Liver (tissue), 8 donors: ENCODE measurements at regions not wholly inside any gene's neighbourhood (a gene's known extent, or its start where the extent isn't known, plus 50 kb on each side); places are given as distances from the start of the nearest gene placed in this dataset.

Experiments used
- DNase-seq: peaks from one replicate; pipeline ENCODE4 v3.0.0-alpha.2; 2017; ENCODE audit warnings: low spot score
- H3K27ac ChIP-seq, 2 donors: one replicate each; pipeline ENCODE4 v1.7.0; 2013; ENCODE audit warnings: inconsistent platforms in 2 of 2, low read length in 2 of 2, control low read depth in 1 of 2, low read depth in 1 of 2, mild to moderate bottlenecking in 1 of 2
- H3K27me3 ChIP-seq, 4 donors: one replicate each; pipeline versions ENCODE4 v1.6.1 to v1.7.0; 2013; ENCODE audit warnings: low read length in 3 of 4, inconsistent platforms in 1 of 4, mild to moderate bottlenecking in 1 of 4, moderate library complexity in 1 of 4; ENCODE audit not compliant: control insufficient read depth in 4 of 4, insufficient read depth in 4 of 4
- H3K36me3 ChIP-seq, 4 donors: one replicate each; pipeline versions ENCODE4 v1.6.1 to v1.7.0; 2013; ENCODE audit warnings: low read length in 3 of 4, mild to moderate bottlenecking in 3 of 4, low read depth in 1 of 4, moderate library complexity in 1 of 4; ENCODE audit not compliant: control insufficient read depth in 4 of 4, insufficient read depth in 3 of 4
- H3K4me1 ChIP-seq, 4 donors: one replicate each; pipeline versions ENCODE4 v1.6.1 to v1.7.0; 2013; ENCODE audit warnings: low read length in 3 of 4, mild to moderate bottlenecking in 3 of 4, moderate library complexity in 1 of 4; ENCODE audit not compliant: control insufficient read depth in 4 of 4, insufficient read depth in 4 of 4
- H3K4me3 ChIP-seq, 3 donors: one replicate each; pipeline versions ENCODE4 v1.6.1 to v1.7.0; 2013; ENCODE audit warnings: low read length in 3 of 3, control low read depth in 1 of 3, low read depth in 1 of 3, mild to moderate bottlenecking in 1 of 3
- H3K9ac ChIP-seq, 2 donors: one replicate each; pipeline ENCODE4 v1.7.0; 2013; ENCODE audit warnings: low read length in 2 of 2, mild to moderate bottlenecking in 2 of 2, moderate library complexity in 2 of 2, control low read depth in 1 of 2, low read depth in 1 of 2
- H3K9me3 ChIP-seq, 4 donors: one replicate each; pipeline versions ENCODE4 v1.6.1 to v1.7.0; 2013; ENCODE audit warnings: low read length in 3 of 4; ENCODE audit not compliant: control insufficient read depth in 4 of 4
- EGR1 ChIP-seq, 2 donors: IDR thresholded peaks; 2 replicates each; pipeline ENCODE4 v1.6.1; 2016 to 2018; ENCODE audit warnings: antibody characterized with exemption in 2 of 2, low read depth in 2 of 2
- FOXA1 ChIP-seq: IDR thresholded peaks from 2 replicates; pipeline ENCODE4 v1.6.1; 2016; ENCODE audit warnings: antibody characterized with exemption
- FOXA2 ChIP-seq: IDR thresholded peaks from 2 replicates; pipeline ENCODE4 v1.6.1; 2016; ENCODE audit warnings: antibody characterized with exemption
- GABPA ChIP-seq, 2 donors: IDR thresholded peaks in 1 of 2; conservative IDR thresholded peaks in 1 of 2; 2 replicates each; pipeline ENCODE4 v1.6.1; 2016; ENCODE audit warnings: antibody characterized with exemption in 2 of 2, mild to moderate bottlenecking in 1 of 2, moderate library complexity in 1 of 2
- HNF4A ChIP-seq, 2 donors: conservative IDR thresholded peaks; 2 replicates each; pipeline ENCODE4 v1.6.1; 2016; ENCODE audit warnings: antibody characterized with exemption in 2 of 2, mild to moderate bottlenecking in 2 of 2
- HNF4G ChIP-seq: IDR thresholded peaks from 2 replicates; pipeline ENCODE4 v1.6.1; 2016; ENCODE audit warnings: antibody characterized with exemption
- JUND ChIP-seq, 2 donors: IDR thresholded peaks; 2 replicates each; pipeline ENCODE4 v1.6.1; 2016; ENCODE audit warnings: antibody characterized with exemption in 2 of 2
- NR2F2 ChIP-seq: IDR thresholded peaks from 2 replicates; pipeline ENCODE4 v1.6.1; 2016; ENCODE audit warnings: antibody characterized with exemption
- RAD21 ChIP-seq, 2 donors: IDR thresholded peaks; 2 replicates each; pipeline ENCODE4 v1.6.1; 2016; ENCODE audit warnings: antibody characterized with exemption in 2 of 2, mild to moderate bottlenecking in 2 of 2
- RXRA ChIP-seq, 2 donors: IDR thresholded peaks; 2 replicates each; pipeline ENCODE4 v1.6.1; 2017 to 2018; ENCODE audit warnings: antibody characterized with exemption in 2 of 2, mild to moderate bottlenecking in 1 of 2
- SP1 ChIP-seq: IDR thresholded peaks from 2 replicates; pipeline ENCODE4 v1.6.1; 2018; ENCODE audit warnings: antibody characterized with exemption, mild to moderate bottlenecking
- TAF1 ChIP-seq: conservative IDR thresholded peaks from 2 replicates; pipeline ENCODE4 v1.6.1; 2016; ENCODE audit warnings: antibody characterized with exemption, mild to moderate bottlenecking
- YY1 ChIP-seq: IDR thresholded peaks from 2 replicates; pipeline ENCODE4 v1.6.1; 2016; ENCODE audit warnings: antibody characterized with exemption, mild to moderate bottlenecking
- WGBS: extraction: QIAGEN DNeasy Blood & Tissue Kit; methylation state at CpG from one replicate; pipeline ENCODE4 v1.1.7; 2013; 5-methylcytosine and 5-hydroxymethylcytosine counted together
- TF ChIP-seq, protein P1 (sequence below): IDR thresholded peaks from 2 replicates; pipeline ENCODE4 v1.6.1; 2016; ENCODE audit warnings: antibody characterized with exemption
- TF ChIP-seq, protein P2 (sequence below): IDR thresholded peaks from 2 replicates; pipeline ENCODE4 v1.6.1; 2016; ENCODE audit warnings: antibody characterized with exemption
- TF ChIP-seq, protein P3 (sequence below): IDR thresholded peaks from 2 replicates; pipeline ENCODE4 v1.6.1; 2016; ENCODE audit warnings: antibody characterized with exemption
- TF ChIP-seq, protein P4 (sequence below): IDR thresholded peaks from 2 replicates; pipeline ENCODE4 v1.6.1; 2016; ENCODE audit warnings: antibody characterized with exemption, mild to moderate bottlenecking
- TF ChIP-seq, protein P5 (sequence below): fragments of 150-350 bp; IDR thresholded peaks from 2 replicates; pipeline ENCODE4 v1.5.1; 2017; ENCODE audit warnings: improper control_type of control experiment, low read depth, low read length; ENCODE audit not compliant: missing input control
- donor health status: healthy.
- donor health status: healthy.
- donor health status: healthy.
- donor health status: healthy.
- donor health status: healthy.

DNA sequence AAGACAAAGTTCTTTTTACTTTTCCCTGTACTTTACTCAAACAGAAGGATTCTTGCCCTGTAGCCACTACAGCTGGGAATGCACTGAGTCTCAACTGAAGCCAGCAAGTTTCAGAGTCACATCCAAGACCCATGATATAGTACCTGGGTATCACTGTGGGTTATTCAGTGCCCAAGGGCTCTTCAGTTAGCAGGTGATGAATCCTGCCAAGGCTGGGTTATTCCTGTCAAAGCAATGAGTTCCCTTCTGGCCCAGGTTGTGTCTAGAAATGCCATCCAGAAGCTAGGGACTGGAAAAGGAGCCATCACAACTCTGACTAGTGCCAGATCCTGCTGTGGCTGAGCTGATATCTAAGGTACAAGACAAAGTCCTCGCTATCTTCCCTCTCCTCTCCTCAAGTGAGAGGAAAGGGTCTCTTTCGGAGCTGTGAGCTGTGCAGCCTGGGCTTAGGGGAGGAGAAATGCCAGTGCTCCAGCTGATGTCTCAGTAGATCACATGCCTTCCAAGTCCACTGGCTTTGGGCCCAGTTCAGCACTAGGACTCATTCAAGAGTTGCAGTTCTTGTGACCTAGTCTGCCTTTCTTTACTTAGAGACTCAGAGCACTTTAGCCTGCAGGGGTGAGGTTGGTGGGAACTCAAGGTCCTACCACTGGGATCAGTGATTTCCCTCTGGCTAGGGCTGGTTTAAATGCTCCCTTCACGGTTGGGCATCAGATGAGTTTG is 369.4 kb downstream of the TBX15 start:
- H3K27ac ChIP-seq = no peak overlapping the region
- no peak overlapping the region for H3K4me3 ChIP-seq
- peaks cover 0 to 3% (median 0%) of the 10 kb centered on the region in 4 donors for H3K9me3 ChIP-seq
- H3K9ac ChIP-seq = no peak overlapping the region
- 75% methylated on average over 3 of the region's 3 CpGs for WGBS
- no peaks in the 10 kb centered on the region for H3K27me3 ChIP-seq
- no peaks in the 10 kb centered on the region for H3K36me3 ChIP-seq
- DNase-seq = no peak
- no peaks in the 10 kb centered on the region for H3K4me1 ChIP-seq
- TF ChIP-seq RXRA (IDR thresholded peaks at IDR 0.05) (no peak), FOXA2 (no peak), HNF4G (no peak), JUND (IDR thresholded peaks at IDR 0.05) (no peak), GABPA (IDR thresholded peaks at IDR 0.05 in 1 of 2, conservative IDR thresholded peaks at IDR 0.05 in 1 of 2) (no peak), SP1 (no peak), TAF1 (no peak), RAD21 (IDR thresholded peaks at IDR 0.05) (no peak), EGR1 (IDR thresholded peaks at IDR 0.05; ENCODE audit: low read depth in 2 of 2) (no peak), FOXA1 (no peak), NR2F2 (no peak), HNF4A (conservative IDR thresholded peaks at IDR 0.05) (no peak), YY1 (no peak)
- TF ChIP-seq, protein P1, sequence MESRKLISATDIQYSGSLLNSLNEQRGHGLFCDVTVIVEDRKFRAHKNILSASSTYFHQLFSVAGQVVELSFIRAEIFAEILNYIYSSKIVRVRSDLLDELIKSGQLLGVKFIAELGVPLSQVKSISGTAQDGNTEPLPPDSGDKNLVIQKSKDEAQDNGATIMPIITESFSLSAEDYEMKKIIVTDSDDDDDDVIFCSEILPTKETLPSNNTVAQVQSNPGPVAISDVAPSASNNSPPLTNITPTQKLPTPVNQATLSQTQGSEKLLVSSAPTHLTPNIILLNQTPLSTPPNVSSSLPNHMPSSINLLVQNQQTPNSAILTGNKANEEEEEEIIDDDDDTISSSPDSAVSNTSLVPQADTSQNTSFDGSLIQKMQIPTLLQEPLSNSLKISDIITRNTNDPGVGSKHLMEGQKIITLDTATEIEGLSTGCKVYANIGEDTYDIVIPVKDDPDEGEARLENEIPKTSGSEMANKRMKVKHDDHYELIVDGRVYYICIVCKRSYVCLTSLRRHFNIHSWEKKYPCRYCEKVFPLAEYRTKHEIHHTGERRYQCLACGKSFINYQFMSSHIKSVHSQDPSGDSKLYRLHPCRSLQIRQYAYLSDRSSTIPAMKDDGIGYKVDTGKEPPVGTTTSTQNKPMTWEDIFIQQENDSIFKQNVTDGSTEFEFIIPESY = no peak
- TF ChIP-seq, protein P2, sequence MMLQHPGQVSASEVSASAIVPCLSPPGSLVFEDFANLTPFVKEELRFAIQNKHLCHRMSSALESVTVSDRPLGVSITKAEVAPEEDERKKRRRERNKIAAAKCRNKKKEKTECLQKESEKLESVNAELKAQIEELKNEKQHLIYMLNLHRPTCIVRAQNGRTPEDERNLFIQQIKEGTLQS = no peak
- TF ChIP-seq, protein P3, sequence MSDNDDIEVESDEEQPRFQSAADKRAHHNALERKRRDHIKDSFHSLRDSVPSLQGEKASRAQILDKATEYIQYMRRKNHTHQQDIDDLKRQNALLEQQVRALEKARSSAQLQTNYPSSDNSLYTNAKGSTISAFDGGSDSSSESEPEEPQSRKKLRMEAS = no peak
- TF ChIP-seq, protein P4, sequence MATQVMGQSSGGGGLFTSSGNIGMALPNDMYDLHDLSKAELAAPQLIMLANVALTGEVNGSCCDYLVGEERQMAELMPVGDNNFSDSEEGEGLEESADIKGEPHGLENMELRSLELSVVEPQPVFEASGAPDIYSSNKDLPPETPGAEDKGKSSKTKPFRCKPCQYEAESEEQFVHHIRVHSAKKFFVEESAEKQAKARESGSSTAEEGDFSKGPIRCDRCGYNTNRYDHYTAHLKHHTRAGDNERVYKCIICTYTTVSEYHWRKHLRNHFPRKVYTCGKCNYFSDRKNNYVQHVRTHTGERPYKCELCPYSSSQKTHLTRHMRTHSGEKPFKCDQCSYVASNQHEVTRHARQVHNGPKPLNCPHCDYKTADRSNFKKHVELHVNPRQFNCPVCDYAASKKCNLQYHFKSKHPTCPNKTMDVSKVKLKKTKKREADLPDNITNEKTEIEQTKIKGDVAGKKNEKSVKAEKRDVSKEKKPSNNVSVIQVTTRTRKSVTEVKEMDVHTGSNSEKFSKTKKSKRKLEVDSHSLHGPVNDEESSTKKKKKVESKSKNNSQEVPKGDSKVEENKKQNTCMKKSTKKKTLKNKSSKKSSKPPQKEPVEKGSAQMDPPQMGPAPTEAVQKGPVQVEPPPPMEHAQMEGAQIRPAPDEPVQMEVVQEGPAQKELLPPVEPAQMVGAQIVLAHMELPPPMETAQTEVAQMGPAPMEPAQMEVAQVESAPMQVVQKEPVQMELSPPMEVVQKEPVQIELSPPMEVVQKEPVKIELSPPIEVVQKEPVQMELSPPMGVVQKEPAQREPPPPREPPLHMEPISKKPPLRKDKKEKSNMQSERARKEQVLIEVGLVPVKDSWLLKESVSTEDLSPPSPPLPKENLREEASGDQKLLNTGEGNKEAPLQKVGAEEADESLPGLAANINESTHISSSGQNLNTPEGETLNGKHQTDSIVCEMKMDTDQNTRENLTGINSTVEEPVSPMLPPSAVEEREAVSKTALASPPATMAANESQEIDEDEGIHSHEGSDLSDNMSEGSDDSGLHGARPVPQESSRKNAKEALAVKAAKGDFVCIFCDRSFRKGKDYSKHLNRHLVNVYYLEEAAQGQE = no peak
- TF ChIP-seq, protein P5, sequence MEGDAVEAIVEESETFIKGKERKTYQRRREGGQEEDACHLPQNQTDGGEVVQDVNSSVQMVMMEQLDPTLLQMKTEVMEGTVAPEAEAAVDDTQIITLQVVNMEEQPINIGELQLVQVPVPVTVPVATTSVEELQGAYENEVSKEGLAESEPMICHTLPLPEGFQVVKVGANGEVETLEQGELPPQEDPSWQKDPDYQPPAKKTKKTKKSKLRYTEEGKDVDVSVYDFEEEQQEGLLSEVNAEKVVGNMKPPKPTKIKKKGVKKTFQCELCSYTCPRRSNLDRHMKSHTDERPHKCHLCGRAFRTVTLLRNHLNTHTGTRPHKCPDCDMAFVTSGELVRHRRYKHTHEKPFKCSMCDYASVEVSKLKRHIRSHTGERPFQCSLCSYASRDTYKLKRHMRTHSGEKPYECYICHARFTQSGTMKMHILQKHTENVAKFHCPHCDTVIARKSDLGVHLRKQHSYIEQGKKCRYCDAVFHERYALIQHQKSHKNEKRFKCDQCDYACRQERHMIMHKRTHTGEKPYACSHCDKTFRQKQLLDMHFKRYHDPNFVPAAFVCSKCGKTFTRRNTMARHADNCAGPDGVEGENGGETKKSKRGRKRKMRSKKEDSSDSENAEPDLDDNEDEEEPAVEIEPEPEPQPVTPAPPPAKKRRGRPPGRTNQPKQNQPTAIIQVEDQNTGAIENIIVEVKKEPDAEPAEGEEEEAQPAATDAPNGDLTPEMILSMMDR = no peak
